ENCODE measurements at regions not wholly inside any gene's neighbourhood (a gene's known extent, or its start where the extent isn't known, plus 50 kb on each side); places are given as distances from the start of the nearest gene placed in this dataset.

DNA sequence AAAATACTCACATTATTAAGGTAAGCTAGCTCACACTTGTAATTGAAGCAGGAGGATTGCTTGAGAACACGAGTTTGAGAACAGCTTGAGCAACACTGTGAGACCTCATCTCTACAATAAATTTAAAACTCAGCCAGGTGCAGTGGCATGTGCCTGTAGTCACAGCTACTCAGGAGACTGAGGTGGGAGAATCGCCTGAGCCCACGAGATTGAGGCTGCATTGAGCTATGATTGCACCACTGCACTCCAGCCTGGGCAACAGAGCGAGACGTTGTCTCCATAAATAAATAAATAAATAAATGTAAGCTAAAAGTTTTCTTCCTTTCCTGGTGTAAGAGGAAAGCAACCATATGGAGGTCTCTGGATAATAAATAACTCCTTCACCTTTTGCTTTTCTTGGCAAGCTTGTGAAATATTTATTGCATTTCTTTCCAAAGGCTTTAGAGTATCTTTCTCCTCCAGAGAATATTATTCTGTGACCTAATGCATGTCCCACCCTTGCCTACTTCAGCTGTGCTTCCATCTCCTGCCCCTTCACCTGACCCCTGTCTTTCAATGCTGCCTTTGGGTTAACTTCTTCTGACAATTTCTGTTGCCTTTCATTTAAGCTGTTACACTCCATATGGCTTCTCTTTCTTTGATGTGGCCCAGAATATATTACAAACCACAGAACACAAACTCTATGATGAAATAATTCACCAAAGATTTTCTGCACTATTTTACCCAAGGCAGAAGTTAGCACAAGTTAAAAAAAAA lies 280.7 kb upstream of the RND3 start:
- DNase-seq: no peak

- DNase-seq: no peak
These were observed 275.1 kb upstream of the RND3 start for GRCh38 chr2:150762571-150762970.

GRCh38 chr2:150759531-150759930 lies 272.1 kb upstream of the RND3 start:
- no peak for DNase-seq

- no peak for DNase-seq
These were observed 271.6 kb upstream of the RND3 start for GRCh38 chr2:150759106-150759505.

- no peak for DNase-seq
These were observed 264.8 kb upstream of the RND3 start for GRCh38 chr2:150752229-150752628.

GRCh38 chr2:150750720-150751119 lies 263.3 kb upstream of the RND3 start:
- DNase-seq: no peak

GRCh38 chr2:150742094-150742493 lies 254.6 kb upstream of the RND3 start:
- DNase-seq: no peak

GRCh38 chr2:150735894-150736498 lies 248.5 kb upstream of the RND3 start:
- DNase-seq: no peak

DNA sequence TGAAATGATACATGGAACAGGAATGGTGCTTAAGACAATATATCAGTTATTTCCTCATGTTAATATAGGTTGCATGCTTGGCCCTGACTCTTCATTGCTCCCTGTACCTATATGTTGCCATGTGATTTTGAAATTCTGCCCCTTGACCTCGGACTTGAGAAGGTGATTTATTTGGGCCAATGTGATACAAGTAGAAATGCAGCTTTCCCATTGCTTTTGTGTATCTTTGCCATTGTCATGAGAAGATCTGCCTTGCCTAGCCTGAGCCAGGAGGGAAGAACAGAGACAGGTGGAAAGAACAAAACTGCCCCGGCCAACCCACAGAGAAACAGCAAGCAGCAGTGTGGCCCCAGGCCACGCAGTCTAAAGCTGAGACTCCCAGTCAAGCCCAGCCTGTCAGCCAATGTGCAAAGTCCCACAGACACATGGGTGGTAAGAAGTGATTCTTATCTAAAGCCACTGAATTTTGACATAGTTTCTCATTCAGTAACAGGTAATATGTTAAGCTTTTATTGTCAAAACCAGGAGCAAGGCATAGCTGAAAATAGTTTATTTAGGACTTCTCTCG lies 245.7 kb upstream of the RND3 start:
- no peak for DNase-seq

DNA sequence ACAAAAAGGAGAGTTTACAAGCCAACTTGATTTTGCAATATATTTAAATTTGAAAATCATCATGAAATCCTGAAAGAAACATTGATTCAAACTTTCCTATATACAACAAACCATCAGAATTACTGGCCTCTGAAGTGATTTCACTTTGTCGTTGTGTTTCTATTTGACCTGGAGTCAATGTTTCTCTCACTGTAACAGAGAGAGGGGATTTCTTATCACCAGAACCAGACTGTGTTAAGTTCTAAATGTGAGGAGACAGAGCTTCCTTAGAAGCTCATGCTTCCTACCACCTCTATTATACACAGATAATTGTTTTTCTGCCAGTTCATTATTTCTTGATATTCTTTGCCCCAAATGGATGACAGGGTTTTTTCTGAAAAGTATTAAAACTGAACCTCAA lies 245.0 kb upstream of the RND3 start:
- no peak for DNase-seq

- no peak for DNase-seq
These were observed 244.6 kb upstream of the RND3 start for GRCh38 chr2:150732064-150732463.

DNA sequence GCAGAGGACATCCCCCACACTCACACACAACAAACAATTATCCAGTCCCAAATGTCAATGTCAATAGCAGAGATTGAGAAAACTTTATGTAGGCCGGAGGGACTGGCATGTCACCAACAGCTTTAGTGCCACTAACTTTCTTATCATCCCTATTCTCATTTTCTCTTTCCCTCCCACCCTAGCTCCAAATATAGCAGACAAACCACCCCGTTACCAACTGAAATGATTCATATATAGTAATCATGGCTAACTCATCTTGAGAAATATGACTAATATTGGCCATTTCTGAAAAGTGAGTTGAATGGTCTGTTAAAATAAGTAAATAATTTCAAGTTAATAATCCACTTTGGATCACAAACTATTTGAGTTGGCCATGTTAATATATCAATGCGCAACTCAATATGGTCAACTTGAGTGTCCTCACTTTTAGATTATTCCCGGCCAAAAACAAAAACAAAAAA lies 242.1 kb upstream of the RND3 start:
- DNase-seq: no peak

DNA sequence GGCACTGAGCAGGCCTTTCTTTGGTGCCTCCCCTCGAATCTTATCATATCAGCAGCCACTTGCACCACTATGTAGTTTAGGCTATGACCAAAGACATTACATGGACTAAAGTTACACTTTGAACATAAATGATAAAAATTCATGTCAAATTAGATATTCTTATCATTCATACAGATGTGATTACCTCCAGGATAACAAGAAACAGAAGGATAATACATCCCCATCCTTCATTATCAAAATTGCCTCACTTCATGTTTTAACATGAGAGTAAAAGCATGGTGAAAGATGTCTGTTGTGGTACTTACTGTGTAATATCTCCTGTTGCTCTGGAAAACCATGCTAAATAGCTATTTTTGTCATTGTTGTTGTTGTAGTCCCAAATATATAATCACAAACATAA lies 230.8 kb upstream of the RND3 start:
- no peak for DNase-seq

GRCh38 chr2:150716186-150716585 lies 228.7 kb upstream of the RND3 start:
- no peak for DNase-seq

GRCh38 chr2:150715501-150715900 lies 228.0 kb upstream of the RND3 start:
- DNase-seq: no peak

DNA sequence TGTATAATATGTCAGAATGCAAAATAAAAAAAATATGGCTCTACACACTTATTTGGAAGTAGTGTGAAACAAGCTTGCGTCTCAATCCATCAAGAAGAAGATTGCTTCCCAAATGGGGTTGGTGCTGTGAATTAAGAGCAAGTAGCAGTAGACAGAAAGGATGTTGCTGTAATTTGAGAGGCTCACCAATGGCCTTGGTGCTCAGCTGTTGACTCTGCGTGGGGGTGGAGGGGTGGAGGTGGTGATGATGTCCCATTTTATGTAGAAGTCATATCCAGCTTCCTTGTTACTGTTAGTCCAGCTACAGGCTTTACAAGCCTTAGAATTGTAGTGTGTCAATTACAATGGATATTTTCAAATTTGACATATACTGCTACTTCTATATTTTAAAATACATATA lies 223.4 kb upstream of the RND3 start:
- no peak for DNase-seq

DNA sequence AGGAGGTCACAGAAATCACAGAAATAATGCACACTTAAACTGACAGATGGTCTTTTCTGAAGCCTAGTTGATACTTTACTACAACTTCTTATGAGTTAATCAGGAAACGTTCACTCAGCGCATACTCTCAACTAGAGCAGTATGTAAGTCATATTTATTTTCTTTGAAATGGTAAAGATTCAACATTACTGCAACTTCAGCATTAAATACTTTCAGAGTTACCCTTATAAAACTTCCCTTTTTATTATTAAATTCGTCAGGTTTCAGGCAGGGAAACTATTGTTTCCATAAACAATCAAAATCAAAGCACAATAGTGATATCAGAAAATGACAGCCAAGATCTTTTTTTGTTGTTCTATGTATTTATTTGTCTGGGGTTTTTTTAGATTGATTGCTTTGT lies 222.6 kb upstream of the RND3 start:
- no peak for DNase-seq

- DNase-seq: no peak
These were observed 219.1 kb upstream of the RND3 start for GRCh38 chr2:150706561-150706960.

GRCh38 chr2:150705767-150706166 lies 218.3 kb upstream of the RND3 start:
- DNase-seq: no peak

DNA sequence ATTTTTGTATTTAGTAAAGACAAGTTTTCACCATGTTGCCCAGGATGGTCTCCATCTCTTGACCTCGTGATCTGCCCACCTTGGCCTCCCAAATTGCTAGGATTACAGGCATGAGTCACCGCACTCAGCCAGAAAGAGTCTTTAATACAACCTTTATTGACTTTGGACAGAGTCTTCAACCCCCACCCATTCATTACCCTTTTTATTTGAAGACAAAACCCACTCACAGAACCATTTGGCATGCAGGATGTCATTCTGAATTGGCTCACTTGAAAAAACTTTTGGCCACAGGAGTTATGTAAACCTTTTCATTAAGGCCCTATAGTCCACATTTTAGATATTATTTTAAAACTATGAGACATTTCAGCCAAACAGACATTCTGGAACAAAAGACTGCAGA lies 217.9 kb upstream of the RND3 start:
- no peak for DNase-seq

GRCh38 chr2:150702791-150703190 lies 215.3 kb upstream of the RND3 start:
- no peak for DNase-seq

DNA sequence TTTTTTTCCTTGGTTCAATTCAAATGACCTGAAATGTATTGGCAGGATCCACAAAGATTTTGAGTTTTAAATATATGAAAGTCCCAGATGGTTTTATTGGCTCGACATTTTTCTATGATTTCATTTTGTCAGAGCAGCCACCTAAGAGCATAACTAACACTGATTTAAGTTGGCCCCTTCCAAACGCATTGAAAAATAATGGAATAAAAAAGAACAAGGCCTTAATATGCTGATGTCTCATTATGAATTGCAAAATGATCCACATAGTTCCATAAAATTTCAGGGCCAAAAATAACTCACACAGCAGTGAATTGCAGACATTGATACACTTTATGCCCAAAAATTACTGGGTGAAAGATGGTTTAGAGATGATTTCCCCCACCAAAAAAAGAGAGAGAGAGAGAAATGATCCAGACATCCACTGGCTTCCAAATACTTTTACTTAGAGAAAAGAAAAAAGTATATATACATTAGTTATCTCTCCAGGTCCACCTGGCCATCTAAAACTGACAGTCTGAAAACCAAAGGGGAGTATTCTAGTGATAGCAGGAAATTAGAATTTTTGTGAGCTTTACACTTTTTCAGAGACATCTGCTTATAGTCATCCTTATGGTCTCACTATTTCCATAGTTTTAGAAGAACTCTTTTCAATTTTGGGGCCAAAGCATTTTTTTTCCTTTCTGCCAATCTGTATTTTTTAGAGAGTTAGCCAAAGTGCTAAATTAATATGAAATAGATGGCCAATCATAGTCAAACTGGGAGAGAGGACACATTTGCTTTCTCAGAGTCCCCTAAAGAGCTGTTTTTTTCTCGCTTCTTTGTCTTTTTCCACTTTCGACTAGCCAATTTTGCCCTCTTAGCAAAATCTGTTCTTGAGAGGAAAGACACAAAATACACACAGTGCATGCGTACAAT lies 213.5 kb upstream of the RND3 start:
- DNase-seq: no peak

GRCh38 chr2:150699218-150699617 lies 211.8 kb upstream of the RND3 start:
- DNase-seq: no peak
